HG02571 (cell line): ENCODE measurements at regions not wholly inside any gene's neighbourhood (a gene's known extent, or its start where the extent isn't known, plus 50 kb on each side); places are given as distances from the start of the nearest gene placed in this dataset.
A peak's percentile ranks its signal among the peaks of the same experiment; 100 is the strongest.

ENCODE experiments used
- ATAC-seq: cut with Tn5 transposase; IDR thresholded peaks from one replicate; pipeline ENCODE4 v1.9.1; 2021; ENCODE audit warnings: mild to moderate bottlenecking, moderate library complexity; ENCODE audit not compliant: unreplicated experiment

DNA sequence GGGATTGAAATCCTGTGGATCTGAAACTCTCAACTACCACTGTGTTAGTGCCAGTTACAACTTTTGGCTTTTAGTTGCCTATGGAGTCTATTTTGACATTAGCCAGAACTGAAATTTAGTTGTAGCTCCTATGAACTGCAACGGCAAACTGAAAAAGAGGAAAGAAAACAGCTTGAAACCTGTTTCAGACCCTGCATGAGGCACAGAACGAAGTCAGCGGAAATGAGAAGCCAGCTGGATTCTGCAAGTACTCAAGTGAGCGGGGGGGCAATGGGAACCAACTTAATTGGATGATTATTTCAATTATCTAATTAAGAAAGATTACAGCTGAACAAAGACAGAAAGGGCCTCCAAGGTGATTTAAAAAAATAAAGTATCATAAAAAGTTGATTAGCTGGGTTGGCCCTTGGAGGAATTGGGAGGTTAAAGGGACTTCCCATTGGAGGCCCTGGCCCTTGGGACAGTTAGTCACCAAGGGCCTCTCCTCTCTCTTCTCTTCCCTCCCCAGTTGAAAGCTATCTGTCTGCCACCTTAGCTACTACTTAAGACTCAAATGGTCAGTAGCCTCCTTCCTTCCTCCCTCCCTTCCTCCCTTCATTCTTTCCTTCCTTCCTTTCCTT is 352.1 kb downstream of the SHQ1 start:
- no peak for ATAC-seq

DNA sequence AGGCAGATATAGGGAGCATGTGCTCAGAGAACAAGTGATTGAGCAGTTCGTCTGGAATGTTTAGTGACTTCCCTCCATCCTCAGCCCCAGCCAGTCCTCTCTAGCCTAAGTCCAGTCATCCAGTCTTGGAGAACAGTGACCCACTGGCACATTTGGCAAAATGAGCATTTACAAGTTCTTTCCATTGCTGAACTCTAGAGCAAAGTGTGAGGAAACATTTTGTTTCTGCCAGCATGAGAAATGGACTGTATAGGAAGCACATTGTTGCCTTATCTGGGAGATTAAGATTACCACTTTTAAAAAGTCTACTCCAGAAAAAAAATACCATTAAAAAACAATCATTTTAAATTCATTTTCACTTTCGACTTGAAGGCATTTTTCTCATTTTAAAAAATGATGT is 353.6 kb downstream of the SHQ1 start:
- no peak for ATAC-seq

DNA sequence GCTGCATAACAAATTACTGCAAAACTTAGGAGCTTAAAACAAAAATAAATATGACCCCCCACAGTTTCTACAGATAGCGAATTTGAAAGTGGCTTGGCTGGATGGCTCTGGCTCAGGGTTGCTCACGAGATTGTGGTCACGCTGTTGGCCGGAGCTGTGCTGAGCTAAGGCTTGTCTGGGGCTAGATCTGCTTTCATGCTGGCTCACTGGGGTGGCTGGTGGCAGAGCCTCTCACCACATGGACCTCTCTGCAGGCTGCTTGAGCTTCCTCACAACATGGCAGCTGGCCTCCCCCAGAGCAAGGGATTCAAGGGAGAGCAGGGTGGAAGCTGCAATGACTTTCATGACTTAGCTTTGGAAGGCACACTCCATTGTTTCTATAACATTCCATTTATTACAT is 354.1 kb downstream of the SHQ1 start:
- no peak for ATAC-seq

DNA sequence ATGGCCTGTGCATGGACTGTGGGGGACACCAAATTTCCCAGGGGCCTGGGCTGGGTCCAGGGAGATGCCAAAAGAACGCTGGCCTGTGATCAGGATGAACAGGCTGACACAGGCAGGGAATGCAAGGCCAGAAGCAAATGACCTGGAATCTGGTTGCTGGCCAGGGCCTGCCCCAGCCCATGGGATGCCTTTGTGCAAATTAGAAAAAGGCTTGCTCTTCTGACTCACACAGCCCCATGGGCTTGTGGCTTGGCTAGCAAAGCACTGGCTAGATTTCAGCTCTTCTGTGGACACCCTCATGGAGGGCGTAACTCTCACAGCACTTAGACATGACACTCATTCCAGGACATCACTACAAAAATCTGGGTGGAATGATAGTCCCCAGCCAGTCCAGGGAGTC is 356.0 kb downstream of the SHQ1 start:
- ATAC-seq: no peak

DNA sequence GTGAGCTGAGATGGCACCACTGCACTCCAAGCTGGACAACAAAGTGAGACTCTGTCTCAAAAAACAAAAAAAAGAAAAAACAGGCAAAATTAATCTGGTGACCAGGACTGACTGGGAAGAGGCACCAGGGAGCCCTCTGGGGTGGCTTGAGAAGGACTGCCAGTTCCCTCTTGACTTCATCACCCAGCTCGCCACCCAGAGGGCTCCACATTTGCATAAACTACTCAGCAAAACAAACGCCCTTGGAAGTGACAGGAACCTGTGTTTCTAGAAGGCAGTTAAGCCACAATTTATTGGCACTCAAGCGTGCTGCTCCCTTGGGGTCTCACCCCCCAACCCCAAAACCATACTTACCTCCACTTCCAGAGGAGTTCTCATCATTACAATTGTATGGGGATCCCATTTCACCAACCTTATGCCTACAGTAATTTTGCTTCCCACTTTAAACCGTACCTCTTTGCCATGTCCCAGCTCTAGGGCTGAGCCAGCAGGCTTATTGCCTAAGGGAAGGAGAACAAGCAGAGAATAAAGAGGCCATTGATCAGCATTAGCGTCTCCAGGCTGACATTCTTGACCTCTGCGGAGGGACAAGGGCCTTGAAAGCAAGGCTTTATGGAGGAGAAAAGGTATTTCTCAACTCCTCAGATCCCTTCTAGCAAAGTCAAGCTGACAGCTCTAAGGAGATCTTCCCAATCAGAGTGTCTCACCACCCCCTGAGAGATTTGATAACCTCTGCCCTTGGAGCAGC is 357.4 kb downstream of the SHQ1 start:
- no peak for ATAC-seq

DNA sequence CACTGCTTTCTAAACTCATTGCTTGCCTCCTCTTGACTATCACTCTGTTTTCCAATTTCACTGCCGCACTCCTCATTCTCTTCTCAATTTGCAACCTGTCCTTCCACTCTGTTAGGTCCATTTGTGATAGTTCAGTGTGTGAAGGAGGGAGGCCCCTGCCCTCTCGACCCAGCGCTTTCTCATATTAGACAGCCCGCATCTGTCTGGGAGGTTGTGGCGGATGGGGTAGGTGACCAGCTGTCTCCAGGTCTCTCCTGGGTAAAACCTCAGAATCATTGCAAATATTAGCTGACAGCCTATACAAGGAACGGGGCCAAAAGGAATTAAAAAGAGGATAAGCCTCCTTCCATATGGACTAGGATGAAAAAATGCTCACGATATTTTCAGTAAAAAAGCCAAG is 358.3 kb downstream of the SHQ1 start:
- no peak for ATAC-seq

DNA sequence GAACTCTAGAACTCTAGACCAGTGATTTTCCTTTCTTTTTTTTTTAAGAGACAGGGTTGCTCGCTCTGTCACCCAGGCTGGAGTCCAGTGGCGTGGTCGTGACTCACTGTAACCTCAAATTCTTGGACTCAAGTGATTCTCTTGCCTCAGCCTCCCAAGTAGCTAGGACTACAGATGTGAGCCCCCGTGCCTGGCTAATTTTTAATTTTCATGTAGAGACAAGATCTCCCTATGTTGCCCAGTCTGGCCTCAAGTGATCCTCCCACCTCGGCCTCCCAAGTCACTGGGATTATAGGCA is 359.6 kb downstream of the SHQ1 start:
- no peak for ATAC-seq

DNA sequence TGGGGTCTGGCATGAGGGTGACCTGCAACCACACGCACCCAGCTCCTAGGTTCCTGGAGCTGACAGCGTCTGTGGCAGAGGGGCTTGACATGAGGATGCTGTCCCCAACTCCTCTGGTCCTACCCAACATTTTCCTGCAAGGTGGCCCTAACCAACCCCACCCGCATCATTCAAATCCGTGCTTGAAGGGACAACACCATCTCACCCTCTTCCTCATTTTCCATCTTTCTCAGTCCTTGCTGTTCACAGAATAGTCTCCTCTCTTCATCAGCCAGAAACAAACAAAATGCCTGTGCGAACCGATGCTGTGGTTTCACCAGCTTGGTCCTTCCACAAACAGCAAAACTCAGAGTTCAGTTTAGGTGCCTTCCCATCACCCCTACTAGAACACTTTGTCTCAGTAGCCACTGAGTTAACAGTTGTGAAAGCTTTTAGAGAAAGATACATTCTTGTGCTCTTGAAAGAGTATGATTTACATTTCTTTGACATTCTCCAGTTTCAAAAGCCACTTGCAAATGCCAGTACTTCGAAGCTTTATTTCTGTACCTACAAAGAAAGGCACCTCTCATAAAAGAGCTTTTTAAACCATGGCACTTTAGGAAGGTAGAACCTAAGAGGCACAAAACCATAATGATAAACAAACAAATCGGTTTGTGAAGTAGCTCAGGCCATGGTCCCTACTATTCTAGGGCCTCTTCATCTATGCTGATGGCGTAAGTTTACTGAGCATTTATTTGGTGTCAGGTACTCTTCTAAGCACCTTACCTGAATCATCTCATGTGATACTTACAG is 360.1 kb downstream of the SHQ1 start:
- ATAC-seq: no peak

DNA sequence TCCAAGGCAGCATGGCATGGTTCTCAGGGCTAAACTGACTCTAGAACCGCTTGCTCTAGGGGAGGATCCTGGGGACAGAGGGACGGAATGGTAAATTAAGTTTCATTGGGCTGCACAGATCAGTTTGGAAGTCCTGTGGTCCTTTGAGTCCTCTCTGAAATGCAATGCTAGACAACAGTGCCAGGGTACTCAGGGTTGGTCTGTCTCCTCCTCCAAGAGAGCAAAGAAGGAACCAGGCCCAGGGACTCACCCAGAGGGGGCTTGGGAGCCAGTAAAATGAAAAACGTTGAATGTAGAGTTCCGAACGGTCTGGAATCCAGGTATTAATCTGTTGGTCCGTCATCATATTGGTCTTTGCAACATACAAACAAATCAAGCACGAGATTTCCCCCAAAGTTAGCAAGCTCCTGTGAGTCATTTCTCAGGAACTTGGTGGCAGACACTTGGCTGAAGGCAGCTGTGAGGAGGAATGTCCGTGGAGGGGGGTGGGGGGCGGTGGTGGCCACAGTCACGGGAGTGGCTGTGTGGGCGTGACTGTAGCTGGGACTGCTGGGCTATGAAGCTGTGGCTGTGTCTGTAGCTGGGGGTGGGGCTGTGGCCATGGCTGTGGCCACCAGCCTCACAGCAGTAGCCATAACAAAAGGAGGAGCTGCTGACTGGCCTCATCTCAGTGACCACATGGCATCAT is 361.0 kb downstream of the SHQ1 start:
- ATAC-seq: no peak

DNA sequence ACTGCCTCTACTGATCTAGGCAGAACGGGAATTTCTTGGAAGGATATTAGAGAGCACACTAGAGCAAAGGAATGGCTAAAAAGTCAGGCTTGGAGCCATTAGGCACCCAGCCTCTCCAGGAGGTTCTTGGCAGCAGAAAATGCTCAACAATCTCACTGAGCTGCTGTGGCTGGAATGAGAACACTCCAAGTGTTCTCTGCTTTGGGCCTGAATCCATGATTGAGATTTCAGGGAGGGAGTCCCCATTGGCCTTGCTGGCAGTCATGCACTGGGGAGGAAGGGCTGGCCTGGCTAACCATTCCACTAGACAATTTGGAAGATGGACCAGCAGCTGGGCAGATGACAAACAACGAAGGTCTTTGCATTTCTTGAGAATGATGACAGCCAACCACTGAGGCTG is 362.6 kb downstream of the SHQ1 start:
- no peak for ATAC-seq

DNA sequence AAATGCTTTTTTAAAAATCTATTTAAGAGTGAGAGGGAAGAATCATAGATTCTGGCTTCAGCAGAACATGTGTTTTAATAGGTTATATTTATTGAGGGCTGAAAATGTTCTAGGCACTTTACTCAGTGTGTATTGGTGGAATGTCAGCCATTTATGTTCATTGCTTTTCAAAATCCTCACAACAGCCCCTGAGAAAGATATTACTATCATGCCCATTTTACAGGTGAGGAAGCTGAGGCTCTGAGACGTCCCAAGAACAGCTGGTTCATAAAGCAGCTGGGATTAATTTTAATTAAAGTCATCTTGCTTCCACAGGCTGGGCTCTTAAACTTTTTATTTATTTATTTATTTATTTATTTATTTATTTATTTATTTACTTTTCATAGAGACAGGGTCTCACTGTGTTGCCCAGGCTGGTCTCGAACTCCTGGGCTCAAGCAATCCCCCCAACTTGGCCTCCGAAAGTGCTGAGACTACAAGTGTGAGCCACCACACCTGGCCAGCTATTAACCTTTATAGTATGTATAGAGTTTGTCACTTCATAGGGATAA is 364.6 kb downstream of the SHQ1 start:
- no peak for ATAC-seq

DNA sequence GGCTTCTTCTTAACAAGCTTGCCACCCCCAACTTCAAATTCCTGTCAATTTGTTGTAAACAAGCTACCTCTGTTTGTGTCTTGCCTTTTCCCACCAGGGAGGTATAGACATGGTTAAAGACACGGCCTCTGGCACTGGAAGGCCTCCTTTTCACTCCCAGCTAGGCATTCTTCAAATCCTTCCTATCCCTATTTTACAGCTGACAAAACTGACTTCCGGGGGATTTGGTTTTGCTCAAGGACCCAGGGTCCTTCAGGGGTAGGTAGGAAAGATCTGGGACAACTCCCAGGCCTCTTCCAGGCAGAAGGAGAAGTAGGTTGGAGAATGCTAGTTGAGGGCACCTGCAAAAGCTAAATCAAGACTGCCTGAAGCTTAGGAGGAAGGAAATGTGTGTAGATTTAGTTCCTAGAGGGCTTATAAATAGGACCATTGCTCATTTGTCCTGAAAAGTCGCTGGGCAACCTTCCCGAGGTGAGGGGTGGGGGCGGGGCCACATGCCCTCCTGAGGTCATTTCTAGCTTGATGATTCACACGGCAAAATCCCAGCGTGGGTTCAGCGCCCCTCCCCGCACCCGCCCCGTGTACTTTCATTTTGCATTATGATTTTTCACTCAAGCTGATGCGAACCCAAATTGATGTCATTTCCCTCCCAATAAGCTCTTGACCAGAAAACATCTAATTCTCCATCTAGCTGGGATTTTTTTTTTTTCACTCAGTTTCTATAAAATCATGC is 365.5 kb downstream of the SHQ1 start:
- ATAC-seq: peak; percentile 48

DNA sequence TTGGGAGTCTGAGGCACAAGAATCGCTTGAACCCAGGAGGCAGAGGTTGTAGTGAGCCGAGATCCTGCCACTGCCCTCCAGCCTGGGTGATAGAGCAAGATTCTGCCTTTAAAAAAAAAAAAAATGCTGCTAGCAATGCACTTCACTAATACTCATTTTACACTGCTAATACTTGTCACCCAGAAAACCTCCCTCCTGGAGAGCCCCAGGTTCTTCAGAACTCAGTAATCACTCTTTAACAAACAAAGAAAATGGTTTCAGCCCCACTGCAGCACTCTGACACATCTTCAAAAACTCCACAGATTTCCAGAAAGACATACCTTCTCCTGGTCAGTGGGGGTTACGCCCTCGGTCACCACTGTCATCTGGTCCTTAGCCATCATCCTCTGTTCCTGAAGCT is 366.7 kb downstream of the SHQ1 start:
- no peak for ATAC-seq

DNA sequence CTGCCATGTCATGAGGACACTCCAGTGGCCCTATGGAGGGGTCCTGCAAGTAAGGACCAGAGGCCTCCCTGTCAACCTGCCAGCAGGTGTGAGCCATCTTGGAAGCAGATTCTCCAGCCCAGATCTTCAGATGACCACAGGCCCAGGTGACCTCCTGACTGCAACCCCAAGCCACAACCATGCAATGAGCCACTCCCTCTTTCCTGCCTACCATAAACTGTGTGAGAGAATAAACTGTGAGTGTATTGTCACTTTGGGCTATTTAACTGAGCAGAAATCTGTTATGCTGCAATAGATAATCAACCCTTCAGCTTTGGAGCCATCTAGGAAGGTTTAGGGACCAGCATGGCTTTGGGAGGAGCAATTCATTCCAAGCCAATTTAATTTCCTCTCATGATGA is 367.9 kb downstream of the SHQ1 start:
- no peak for ATAC-seq

DNA sequence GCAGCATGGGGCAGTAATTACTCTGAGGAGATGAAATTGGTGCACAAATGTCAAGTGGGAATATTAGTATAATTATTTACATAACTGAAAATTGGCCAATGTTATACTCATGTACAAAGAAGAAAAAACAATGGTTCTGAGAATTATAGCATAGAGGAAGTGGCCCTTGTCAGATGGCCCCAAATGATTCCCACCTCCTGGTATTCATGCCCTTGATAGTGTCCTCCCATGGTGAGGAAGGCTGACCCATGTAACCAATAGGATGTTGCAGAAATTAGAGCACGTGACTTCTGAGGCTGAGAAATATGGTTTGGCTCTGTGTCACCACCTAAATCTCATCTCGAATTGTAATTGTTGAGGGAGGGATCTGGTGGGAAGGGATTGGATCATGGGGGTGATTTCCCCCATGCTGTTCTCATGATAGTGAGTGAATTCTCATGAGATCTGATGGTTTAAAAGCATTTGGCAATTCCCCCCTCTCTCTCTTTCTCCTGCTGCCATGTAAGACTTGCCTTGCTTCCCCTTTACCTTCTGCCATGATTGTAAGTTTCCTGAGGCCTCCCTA is 368.5 kb downstream of the SHQ1 start:
- no peak for ATAC-seq

DNA sequence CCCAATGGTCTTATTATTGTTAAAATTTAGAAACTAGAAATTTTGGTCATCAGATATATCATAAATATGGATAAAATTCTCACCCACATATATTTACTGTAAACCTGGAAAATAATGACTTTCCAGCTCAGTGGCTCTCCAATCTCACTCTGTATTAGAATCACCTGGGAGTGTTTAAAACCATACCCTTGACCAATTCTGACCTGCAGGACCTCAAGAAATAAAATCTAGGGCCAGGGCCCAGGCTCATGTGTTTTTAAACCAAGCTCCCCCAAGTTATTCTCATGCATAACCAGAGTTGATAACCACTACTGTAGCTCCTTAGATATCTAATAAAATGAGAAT is 372.1 kb downstream of the SHQ1 start:
- no peak for ATAC-seq

DNA sequence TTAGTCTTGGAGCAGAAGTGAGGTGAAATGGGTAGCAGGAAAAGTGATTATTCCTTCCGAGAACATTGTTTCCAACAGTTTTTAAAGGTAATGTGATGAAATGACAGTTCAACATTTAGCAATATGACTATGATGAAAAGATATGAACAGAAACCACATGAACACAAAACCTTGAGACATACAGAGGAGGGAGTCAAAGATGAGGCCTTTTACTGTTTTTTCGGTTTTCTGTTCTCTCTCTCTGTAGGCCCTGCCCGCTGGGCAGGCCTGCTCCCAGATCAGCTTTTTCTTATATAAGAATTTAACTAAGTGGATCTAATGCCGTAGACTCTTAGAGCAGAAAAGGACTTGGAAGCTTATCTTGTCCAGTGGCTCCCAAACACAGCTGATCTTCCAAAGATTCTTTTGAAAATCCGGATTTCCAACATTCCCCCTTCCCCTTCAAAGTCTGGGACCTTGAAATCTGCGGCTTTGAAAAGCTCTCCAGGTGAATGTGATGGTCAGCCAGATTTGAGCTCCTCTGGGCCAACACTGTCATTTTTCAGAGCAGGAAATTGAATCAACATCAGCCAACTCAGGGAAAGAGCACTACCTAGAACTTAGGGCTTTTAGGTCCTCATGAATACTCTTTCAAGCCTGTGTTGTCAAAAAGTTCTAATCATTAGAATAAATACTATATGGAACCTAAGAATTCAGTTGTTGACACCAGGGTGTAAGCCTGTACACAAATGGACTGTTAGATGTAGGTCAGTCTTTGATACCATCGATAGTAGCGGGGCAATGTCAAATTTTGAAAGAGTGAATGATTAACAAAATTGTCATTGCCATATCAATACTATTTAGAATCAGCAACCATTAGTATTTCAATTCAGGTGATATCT is 372.7 kb downstream of the SHQ1 start:
- no peak for ATAC-seq

DNA sequence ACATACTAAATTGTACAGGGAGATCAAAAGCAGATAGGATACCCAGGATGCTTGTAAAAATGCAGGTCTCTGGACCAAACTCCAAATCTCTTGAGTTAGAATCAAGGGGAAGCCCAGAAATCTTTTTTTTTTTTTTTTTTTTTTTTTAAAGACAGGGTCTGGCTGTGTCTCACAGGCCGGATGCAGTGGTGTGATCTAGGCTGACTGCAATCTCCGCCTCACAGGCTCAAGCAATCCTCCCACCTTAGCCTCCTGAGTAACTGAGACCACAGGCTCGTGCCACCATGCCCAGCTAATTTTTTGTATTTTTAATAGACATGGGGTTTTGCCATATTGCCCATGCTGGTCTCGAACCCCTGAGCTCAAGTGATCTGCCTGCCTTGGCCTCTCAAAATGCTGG is 373.5 kb downstream of the SHQ1 start:
- no peak for ATAC-seq

DNA sequence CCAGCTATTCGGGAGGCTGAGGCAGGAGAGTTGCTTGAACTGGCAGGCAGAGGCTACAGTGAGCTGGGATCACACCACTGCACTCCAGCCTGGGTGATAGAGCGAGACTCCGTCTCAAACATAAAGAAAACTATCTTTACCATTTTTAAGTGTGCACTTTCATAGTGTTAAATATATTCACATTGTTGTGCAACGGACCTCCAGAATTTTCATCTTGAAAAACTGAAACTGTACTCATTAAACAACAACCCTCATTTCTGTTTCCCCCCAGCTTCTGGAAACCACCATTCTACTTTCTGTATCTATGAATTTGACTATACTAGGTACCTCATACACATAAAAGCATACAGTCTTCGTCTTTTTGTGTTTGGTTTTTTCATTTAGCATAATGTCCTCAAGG is 375.1 kb downstream of the SHQ1 start:
- ATAC-seq: peak; percentile 88
